ENCODE measurements at regions not wholly inside any gene's neighbourhood (a gene's known extent, or its start where the extent isn't known, plus 50 kb on each side); places are given as distances from the start of the nearest gene placed in this dataset.
"Not testable (repeated sequence)": the region's sequence is repeated elsewhere in the genome, so short reads cannot be mapped to it uniquely, and the experiment has no call there.

DNA sequence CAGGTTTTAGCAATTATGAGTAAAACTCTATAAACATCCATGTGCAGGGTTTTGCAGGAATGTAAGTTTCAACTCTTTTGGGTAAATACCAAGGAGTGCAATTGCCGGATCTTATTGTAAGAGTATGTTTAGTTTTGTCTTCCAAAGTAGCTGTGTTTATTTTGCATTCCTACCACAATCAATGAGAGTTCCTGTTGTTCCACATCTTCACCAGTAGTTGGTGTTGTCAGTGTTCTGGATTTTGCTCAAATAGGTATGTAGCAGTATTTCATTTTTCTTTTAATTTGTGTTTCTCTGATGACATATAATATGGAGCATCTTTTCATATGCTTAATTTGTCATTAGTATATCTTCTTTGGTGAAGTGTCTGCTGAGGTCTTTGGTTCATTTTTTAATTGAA, 185.1 kb upstream of the GALNT15 start:
- no peak for DNase-seq
- TF ChIP-seq POLR2A (IDR thresholded peaks at IDR 0.05), result no peak
- TF ChIP-seq, protein P1, sequence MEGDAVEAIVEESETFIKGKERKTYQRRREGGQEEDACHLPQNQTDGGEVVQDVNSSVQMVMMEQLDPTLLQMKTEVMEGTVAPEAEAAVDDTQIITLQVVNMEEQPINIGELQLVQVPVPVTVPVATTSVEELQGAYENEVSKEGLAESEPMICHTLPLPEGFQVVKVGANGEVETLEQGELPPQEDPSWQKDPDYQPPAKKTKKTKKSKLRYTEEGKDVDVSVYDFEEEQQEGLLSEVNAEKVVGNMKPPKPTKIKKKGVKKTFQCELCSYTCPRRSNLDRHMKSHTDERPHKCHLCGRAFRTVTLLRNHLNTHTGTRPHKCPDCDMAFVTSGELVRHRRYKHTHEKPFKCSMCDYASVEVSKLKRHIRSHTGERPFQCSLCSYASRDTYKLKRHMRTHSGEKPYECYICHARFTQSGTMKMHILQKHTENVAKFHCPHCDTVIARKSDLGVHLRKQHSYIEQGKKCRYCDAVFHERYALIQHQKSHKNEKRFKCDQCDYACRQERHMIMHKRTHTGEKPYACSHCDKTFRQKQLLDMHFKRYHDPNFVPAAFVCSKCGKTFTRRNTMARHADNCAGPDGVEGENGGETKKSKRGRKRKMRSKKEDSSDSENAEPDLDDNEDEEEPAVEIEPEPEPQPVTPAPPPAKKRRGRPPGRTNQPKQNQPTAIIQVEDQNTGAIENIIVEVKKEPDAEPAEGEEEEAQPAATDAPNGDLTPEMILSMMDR (IDR thresholded peaks at IDR 0.05), result no peak
- intact Hi-C loops (cut with DNase I; ENCODE audit: low total_unique reads), result no loop called here

DNA sequence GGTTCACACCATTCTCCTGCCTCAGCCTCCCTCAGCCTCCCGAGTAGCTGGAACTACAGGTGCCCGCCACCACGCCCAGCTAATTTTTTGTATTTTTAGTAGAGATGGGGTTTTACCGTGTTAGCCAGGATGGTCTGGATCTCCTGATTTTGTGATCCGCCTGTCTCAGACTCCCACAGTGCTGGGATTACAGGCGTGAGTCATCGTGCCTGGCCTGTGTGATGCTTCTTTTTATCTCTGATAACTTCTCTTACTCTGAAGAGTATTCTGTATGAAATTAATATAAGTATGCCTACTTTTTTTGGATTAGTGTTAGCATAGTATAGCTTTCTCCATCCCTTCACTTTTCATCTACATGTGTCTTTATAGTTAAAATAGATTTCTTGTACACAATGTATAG, 180.8 kb upstream of the GALNT15 start:
- H3K9me3 ChIP-seq; H3K27ac ChIP-seq; DNase-seq; H3K4me1 ChIP-seq; H3K27me3 ChIP-seq; intact Hi-C loops (cut with DNase I; ENCODE audit: low total_unique reads); H3K36me3 ChIP-seq; H3K4me3 ChIP-seq: not testable (repeated sequence)

More for the DNA sequence above, 185.1 kb upstream of the GALNT15 start:
- H3K27me3 ChIP-seq, result no peaks in the 10 kb centered on the region
- H3K36me3 ChIP-seq, result no peaks in the 10 kb centered on the region
- H3K27ac ChIP-seq, result no peak overlapping the region
- H3K4me1 ChIP-seq, result no peaks in the 10 kb centered on the region
- no peaks in the 10 kb centered on the region for H3K9me3 ChIP-seq
- H3K4me3 ChIP-seq, result no peak overlapping the region

DNA sequence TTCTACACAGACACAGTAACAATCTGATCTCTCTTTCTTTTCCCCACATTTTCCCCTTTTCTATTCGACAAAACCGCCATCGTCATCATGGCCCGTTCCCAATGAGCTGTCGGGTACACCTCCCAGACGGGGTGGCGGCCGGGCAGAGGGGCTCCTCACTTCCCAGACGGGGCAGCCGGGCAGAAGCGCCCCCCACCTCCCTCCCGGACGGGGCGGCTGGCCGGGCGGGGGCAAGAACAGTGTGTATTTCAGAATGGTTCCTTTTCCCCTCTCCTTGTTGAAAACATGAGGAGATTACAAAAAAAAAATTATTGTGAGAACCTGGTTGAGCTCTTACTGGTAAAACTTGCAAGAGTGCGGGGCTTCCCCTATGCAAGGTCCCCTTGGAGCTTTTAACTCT, 178.0 kb upstream of the GALNT15 start:
- H3K36me3 ChIP-seq; H3K4me3 ChIP-seq; H3K27ac ChIP-seq; H3K27me3 ChIP-seq; intact Hi-C loops (cut with DNase I; ENCODE audit: low total_unique reads); H3K9me3 ChIP-seq; H3K4me1 ChIP-seq; DNase-seq: not testable (repeated sequence)

DNA sequence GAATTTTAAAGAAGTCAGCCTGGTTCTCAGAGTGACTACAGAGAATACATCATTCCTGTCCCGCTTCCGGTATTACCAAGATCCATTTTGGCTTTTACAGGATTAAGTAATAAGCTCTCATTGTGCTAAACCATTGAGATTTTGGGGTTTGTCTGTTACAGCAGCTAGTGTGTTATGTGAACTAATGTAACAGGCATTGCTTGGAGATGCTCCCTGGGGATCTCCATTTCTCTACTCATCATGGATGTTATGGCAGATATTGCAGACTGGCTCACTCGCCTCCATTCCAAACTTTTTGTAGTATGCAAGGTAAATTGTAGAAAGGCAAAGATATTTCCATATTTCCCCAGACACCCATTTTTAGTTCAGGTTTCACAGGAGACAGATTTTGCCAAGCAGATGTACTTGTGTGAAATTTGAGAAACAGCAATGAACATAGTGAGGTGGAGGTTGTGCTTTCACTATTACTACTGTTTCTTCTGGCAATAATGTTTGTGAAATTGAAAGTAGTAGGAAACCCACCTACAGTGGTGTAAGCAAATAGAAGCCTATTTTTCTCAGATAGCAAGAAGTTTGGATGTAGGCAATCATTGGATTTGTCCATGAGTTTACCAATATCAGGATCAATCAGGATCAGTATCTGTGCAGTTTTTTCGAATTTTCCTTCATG, 177.1 kb upstream of the GALNT15 start:
- H3K4me1 ChIP-seq, result no peaks in the 10 kb centered on the region
- H3K27ac ChIP-seq, result no peak overlapping the region
- no peak for TF ChIP-seq POLR2A (IDR thresholded peaks at IDR 0.05)
- H3K27me3 ChIP-seq, result no peaks in the 10 kb centered on the region
- no peaks in the 10 kb centered on the region for H3K36me3 ChIP-seq
- no peak overlapping the region for H3K4me3 ChIP-seq
- no peak for DNase-seq
- no peaks in the 10 kb centered on the region for H3K9me3 ChIP-seq
- intact Hi-C loops (cut with DNase I; ENCODE audit: low total_unique reads), result no loop called here

DNA sequence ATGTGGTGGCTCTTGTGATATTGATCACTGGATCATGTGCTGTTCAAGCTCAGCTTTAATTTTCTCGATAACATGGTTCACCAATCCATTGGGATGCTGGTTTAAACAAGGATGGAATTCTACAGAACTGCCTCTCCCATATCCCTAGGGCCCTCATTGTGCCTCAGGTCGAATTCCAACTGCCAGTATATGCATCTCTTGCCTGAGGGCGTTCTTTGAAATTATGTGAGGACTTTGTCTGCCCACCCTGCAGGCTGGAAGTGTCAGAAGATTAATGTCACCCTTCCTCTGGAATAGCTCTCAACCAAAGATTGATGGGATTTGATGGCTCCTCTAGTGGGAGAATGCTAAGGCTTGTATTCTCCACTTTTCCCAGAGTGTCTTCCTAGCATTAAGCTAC, 175.6 kb upstream of the GALNT15 start:
- no peak for DNase-seq
- no peaks in the 10 kb centered on the region for H3K27me3 ChIP-seq
- H3K9me3 ChIP-seq, result no peaks in the 10 kb centered on the region
- H3K36me3 ChIP-seq, result no peaks in the 10 kb centered on the region
- no peak overlapping the region for H3K4me3 ChIP-seq
- H3K27ac ChIP-seq, result no peak overlapping the region
- intact Hi-C loops (cut with DNase I; ENCODE audit: low total_unique reads), result no loop called here
- H3K4me1 ChIP-seq, result no peaks in the 10 kb centered on the region
- TF ChIP-seq, protein P1 (IDR thresholded peaks at IDR 0.05), result no peak
- TF ChIP-seq POLR2A (IDR thresholded peaks at IDR 0.05), result no peak

DNA sequence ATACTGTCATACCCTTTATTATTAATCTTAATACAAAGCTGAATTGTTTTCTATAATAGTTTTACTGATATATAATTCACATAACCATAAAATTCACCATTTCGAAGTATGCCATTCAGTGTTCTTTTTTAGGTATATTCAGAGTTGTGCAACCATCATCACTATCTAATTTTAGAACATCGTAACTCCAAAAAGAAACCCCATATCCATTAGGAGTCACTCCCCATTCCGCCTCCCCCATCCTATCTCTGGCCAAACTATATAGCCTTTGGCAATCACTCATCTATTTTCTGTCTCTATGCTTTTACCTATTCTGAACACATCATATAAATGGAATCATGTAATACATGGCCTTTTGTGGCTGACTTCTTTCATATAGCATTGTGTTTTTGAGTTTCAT, 169.7 kb upstream of the GALNT15 start:
- Histone ChIP-seq H3K9me3 (no peaks in the 10 kb centered on the region), H3K36me3 (no peaks in the 10 kb centered on the region), H3K4me3 (no peak overlapping the region), H3K4me1 (no peaks in the 10 kb centered on the region), H3K27me3 (no peaks in the 10 kb centered on the region), H3K27ac (no peak overlapping the region)
- no peak for DNase-seq
- no peak for TF ChIP-seq POLR2A (IDR thresholded peaks at IDR 0.05)
- TF ChIP-seq, protein P1 (IDR thresholded peaks at IDR 0.05), result no peak
- intact Hi-C loops (cut with DNase I; ENCODE audit: low total_unique reads), result no loop called here

DNA sequence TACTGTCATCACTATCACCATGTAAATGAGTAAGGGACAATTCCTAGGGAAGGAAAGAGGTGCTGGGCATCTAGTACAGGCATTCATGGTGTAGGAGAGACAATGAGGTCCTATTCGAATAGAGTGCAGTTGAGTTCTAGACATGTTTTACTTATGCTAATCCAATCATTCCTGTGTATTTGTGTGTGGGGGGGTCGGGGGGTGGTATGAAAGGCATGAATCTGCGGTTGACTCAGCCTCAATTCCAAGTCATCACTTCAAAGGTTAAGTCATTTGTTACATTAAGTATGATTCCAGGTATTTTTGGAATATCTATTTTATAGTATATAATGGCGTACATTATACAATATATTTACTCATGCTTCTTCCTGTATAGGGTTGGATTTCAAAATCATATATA, 163.1 kb upstream of the GALNT15 start:
- H3K4me3 ChIP-seq, result no peak overlapping the region
- H3K27ac ChIP-seq, result no peak overlapping the region
- TF ChIP-seq, protein P1 (IDR thresholded peaks at IDR 0.05), result no peak
- no peak for TF ChIP-seq POLR2A (IDR thresholded peaks at IDR 0.05)
- H3K36me3 ChIP-seq, result no peaks in the 10 kb centered on the region
- intact Hi-C loops (cut with DNase I; ENCODE audit: low total_unique reads), result no loop called here
- no peaks in the 10 kb centered on the region for H3K9me3 ChIP-seq
- H3K4me1 ChIP-seq, result no peaks in the 10 kb centered on the region
- no peaks in the 10 kb centered on the region for H3K27me3 ChIP-seq
- DNase-seq, result no peak

Measured in uterus (tissue), 3 donors.